Left ventricle myocardium inferior (tissue), 1 donor: ENCODE measurements at regions not wholly inside any gene's neighbourhood (a gene's known extent, or its start where the extent isn't known, plus 50 kb on each side); places are given as distances from the start of the nearest gene placed in this dataset.
A peak's percentile ranks its signal among the peaks of the same experiment; 100 is the strongest.

Source experiments
- DNase-seq: peaks from one replicate; pipeline ENCODE4 v3.0.0-alpha.2; 2020
- H3K27ac ChIP-seq: fragments of 200-600 bp; replicated peaks from 2 replicates; pipeline ENCODE4 v1.8.0; 2021
- H3K27me3 ChIP-seq: fragments of 200-600 bp; 2 replicates; pipeline ENCODE4 v1.8.0; 2021; ENCODE audit warnings: low read depth
- H3K36me3 ChIP-seq: fragments of 200-600 bp; 2 replicates; pipeline ENCODE4 v1.8.0; 2021
- H3K4me1 ChIP-seq: fragments of 200-600 bp; 2 replicates; pipeline ENCODE4 v1.8.0; 2021
- H3K4me3 ChIP-seq: fragments of 200-600 bp; 2 replicates; pipeline ENCODE4 v1.8.0; 2021; ENCODE audit warnings: mild to moderate bottlenecking, moderate library complexity
- H3K9me3 ChIP-seq: fragments of 200-600 bp; replicated peaks from 2 replicates; pipeline ENCODE4 v1.8.0; 2021
- intact Hi-C: fragments of 100-400 bp; cut with micrococcal nuclease; formaldehyde crosslinking; loops from one replicate; pipeline ENCODE4 v1.11.0; 2022
- TF ChIP-seq, protein P1 (sequence below): fragments of 200-600 bp; IDR thresholded peaks from 2 replicates; pipeline ENCODE4 v1.8.0; 2021; ENCODE audit warnings: antibody characterized with exemption, mild to moderate bottlenecking, borderline replicate concordance
- donor health status: DM: no; HTN: yes; CAD: no; lungs with severe emphysema.

GRCh38 chr5:129163810-129164378 lies 69.3 kb downstream of the ISOC1 start:
- Histone ChIP-seq H3K27me3 (no peaks in the 10 kb centered on the region), H3K27ac (no peak overlapping the region), H3K4me1 (no peaks in the 10 kb centered on the region), H3K4me3 (no peak overlapping the region), H3K9me3 (peaks cover 39% of the 10 kb centered on the region), H3K36me3 (no peaks in the 10 kb centered on the region)
- TF ChIP-seq, protein P1, sequence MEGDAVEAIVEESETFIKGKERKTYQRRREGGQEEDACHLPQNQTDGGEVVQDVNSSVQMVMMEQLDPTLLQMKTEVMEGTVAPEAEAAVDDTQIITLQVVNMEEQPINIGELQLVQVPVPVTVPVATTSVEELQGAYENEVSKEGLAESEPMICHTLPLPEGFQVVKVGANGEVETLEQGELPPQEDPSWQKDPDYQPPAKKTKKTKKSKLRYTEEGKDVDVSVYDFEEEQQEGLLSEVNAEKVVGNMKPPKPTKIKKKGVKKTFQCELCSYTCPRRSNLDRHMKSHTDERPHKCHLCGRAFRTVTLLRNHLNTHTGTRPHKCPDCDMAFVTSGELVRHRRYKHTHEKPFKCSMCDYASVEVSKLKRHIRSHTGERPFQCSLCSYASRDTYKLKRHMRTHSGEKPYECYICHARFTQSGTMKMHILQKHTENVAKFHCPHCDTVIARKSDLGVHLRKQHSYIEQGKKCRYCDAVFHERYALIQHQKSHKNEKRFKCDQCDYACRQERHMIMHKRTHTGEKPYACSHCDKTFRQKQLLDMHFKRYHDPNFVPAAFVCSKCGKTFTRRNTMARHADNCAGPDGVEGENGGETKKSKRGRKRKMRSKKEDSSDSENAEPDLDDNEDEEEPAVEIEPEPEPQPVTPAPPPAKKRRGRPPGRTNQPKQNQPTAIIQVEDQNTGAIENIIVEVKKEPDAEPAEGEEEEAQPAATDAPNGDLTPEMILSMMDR, result no peak
- intact Hi-C loops, result no loop called here
- DNase-seq, result no peak

DNA sequence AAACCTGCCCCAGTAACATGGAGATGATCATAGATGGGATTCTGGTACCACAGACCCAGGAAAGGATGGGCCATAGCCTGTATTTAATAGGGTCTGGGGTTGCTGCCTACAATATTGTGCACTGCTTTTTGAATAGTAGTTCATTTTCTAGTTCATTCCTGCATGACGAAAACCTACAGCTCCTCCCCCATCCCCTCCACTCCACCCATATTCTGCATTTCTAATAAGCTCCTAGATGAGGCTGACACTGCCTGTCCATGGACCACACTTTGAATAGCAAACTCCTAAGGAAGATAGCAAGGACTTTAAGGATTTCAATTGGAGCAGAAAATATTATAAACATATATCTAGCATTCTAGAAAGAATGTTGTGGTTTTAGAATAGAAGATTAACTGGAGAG lies 75.5 kb downstream of the ISOC1 start:
- DNase-seq, result no peak
- no peak overlapping the region for H3K4me3 ChIP-seq
- TF ChIP-seq, protein P1, result no peak
- no peaks in the 10 kb centered on the region for H3K36me3 ChIP-seq
- no peaks in the 10 kb centered on the region for H3K4me1 ChIP-seq
- H3K27ac ChIP-seq, result no peak overlapping the region
- H3K27me3 ChIP-seq, result no peaks in the 10 kb centered on the region
- intact Hi-C loops, result loop anchor here (10.0 kb wide), 1 partner anchor 595 kb away; no protein-coding TSS in a partner anchor
- no peaks in the 10 kb centered on the region for H3K9me3 ChIP-seq

DNA sequence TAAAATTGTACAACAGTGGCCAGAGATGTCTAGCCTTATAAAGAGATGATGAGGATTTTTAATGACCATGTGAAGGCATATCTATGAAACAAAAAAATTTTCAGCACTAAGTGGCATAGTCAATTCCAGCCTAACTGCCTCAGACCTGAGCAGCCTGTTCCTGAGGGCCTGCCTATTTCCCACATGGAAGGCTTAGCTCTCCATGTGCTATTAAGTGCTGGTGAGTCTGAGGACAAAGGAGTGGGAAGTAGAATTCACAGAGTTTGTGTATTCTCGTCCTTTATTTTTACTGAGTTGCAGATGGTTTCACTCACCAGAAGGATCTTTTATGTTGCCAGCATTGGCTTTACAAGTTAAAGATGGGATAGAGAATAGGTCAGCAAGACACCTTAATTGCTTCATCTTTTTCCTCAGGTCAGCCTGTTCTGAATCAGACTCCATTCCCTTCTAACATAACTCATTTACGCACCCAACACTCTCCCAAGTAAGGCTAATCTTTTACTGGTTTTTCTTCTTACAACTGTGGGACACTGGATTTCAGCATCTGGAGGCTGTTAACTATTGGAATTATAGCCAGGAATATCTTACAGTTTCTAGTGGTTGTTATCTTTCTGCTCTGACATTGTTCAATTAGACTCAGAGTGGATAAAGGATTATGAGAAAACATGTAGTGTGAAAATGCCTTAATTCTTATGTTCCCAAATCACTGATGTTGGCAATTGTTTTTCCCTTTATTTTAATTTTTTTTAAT lies 76.8 kb downstream of the ISOC1 start:
- H3K36me3 ChIP-seq, result no peaks in the 10 kb centered on the region
- DNase-seq, result no peak
- intact Hi-C loops, result loop anchor here (10.0 kb wide), 1 partner anchor 593 kb away; no protein-coding TSS in a partner anchor
- H3K4me1 ChIP-seq, result no peaks in the 10 kb centered on the region
- no peaks in the 10 kb centered on the region for H3K9me3 ChIP-seq
- no peak overlapping the region for H3K4me3 ChIP-seq
- no peaks in the 10 kb centered on the region for H3K27me3 ChIP-seq
- no peak overlapping the region for H3K27ac ChIP-seq
- TF ChIP-seq, protein P1, result no peak

DNA sequence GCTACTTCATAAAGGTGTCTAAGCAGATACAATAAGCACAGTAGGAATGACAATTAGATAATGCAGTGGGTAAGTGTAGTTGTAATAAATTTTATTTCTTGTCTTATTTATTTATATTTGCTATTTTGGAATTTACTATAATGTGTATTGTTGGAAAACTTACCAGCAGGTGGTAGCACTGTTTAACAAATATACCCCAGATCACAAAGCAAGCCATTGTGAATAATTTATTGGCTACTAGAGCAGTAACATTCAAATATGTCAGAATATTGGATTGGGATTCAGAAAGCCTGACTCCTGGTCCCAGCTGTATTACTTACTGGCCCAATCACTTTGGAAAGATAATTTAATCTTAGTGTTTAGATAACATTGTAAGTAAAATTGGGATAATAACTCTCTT lies 78.0 kb downstream of the ISOC1 start:
- no peak for DNase-seq
- Histone ChIP-seq H3K4me3 (no peak overlapping the region), H3K27me3 (no peaks in the 10 kb centered on the region), H3K36me3 (no peaks in the 10 kb centered on the region), H3K9me3 (no peaks in the 10 kb centered on the region), H3K4me1 (no peaks in the 10 kb centered on the region), H3K27ac (no peak overlapping the region)
- intact Hi-C loops, result loop anchor here (10.0 kb wide), 1 partner anchor 592 kb away; no protein-coding TSS in a partner anchor
- TF ChIP-seq, protein P1, result peak; percentile 40

DNA sequence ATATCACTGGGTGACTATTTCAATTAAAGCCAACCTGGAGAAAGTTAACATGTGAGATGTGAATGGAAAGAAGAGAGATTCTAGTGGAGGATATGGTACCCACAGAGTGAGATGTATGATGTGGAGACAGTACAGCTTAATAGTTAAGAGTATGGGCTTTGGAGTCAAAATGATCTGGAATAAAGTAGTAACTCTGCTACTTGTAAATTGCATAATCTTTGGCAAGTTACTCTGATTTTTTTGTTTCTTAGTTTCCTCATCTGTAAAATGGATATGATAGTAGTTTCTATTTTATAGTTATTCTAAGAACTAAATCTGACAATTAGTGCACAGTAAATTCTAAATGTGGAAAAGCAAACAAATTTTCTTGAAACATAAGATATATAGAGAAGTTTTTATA lies 79.2 kb downstream of the ISOC1 start:
- no peak overlapping the region for H3K4me3 ChIP-seq
- no peaks in the 10 kb centered on the region for H3K9me3 ChIP-seq
- DNase-seq, result no peak
- TF ChIP-seq, protein P1, result no peak
- no peaks in the 10 kb centered on the region for H3K36me3 ChIP-seq
- H3K27ac ChIP-seq, result peak overlapping the region; percentile 20
- intact Hi-C loops, result loop anchor here (10.0 kb wide), 1 partner anchor 591 kb away; no protein-coding TSS in a partner anchor
- H3K4me1 ChIP-seq, result no peaks in the 10 kb centered on the region
- H3K27me3 ChIP-seq, result no peaks in the 10 kb centered on the region
